HEK293 (cell line): ENCODE measurements at regions not wholly inside any gene's neighbourhood (a gene's known extent, or its start where the extent isn't known, plus 50 kb on each side); places are given as distances from the start of the nearest gene placed in this dataset.

Source experiments
- CTCF ChIA-PET: fragments of 350-600 bp; formaldehyde crosslinking; extraction: SDS; loops from one replicate; lab custom pipeline; 2021; ENCODE audit warnings: antibody characterized with exemption; lab: Yijun Ruan, JAX
- POLR2A ChIA-PET: fragments of 300-600 bp; formaldehyde crosslinking; extraction: SDS; loops from one replicate; lab custom pipeline; 2020; ENCODE audit warnings: antibody characterized with exemption, inconsistent platforms; lab: Yijun Ruan, JAX
- H3K27ac ChIP-seq: fragments of 200-500 bp; sonication (Bioruptor generic); 2 replicates; pipeline ENCODE4 v1.5.1; 2014; ENCODE audit warnings: low read depth, low read length, control low read depth, inconsistent platforms; ENCODE audit errors: extremely low read depth
- H3K36me3 ChIP-seq, 2 experiments: fragments of 200-500 bp in 1 of 2; sonication (Bioruptor generic) in 1 of 2; 1 replicate in 1 of 2; 2 replicates in 1 of 2; pipeline ENCODE4 v1.5.1; 2014 to 2017; ENCODE audit warnings: inconsistent platforms in 2 of 2, low read length in 2 of 2; ENCODE audit not compliant: control insufficient read depth in 2 of 2, insufficient read depth in 1 of 2
- H3K4me1 ChIP-seq: fragments of 200-500 bp; sonication (Bioruptor generic); 2 replicates; pipeline ENCODE4 v1.5.1; 2014; ENCODE audit warnings: mild to moderate bottlenecking, low read length, inconsistent platforms; ENCODE audit not compliant: control insufficient read depth, insufficient read depth
- H3K4me3 ChIP-seq: 2 replicates; pipeline ENCODE4 v1.5.1; 2011; ENCODE audit warnings: low read depth, mild to moderate bottlenecking, control low read depth, low read length, moderate library complexity
- H3K9me3 ChIP-seq: fragments of 200-500 bp; sonication (Bioruptor generic); 2 replicates; pipeline ENCODE4 v1.5.1; 2014; ENCODE audit warnings: low read depth, low read length, inconsistent platforms; ENCODE audit not compliant: control insufficient read depth, insufficient read depth
- ATF2 ChIP-seq: fragments of 450-650 bp; formaldehyde crosslinking; IDR thresholded peaks from 2 replicates; pipeline ENCODE4 v1.5.1; 2016; ENCODE audit warnings: missing biosample characterization, missing genetic modification characterization, low read depth
- EGR2 ChIP-seq: fragments of 450-650 bp; formaldehyde crosslinking; IDR thresholded peaks from 2 replicates; pipeline ENCODE4 v1.5.1; 2016; ENCODE audit warnings: low read depth, missing biosample characterization, missing genetic modification characterization
- GFI1B ChIP-seq: fragments of 450-650 bp; formaldehyde crosslinking; IDR thresholded peaks from 2 replicates; pipeline ENCODE4 v1.5.1; 2016; ENCODE audit warnings: missing biosample characterization, missing genetic modification characterization
- GLIS1 ChIP-seq: fragments of 450-650 bp; formaldehyde crosslinking; IDR thresholded peaks from 2 replicates; pipeline ENCODE4 v1.5.1; 2016; ENCODE audit warnings: missing biosample characterization, missing genetic modification characterization
- HOXC10 ChIP-seq: sonication (generic); formaldehyde crosslinking; IDR thresholded peaks from 2 replicates; pipeline ENCODE4 v1.8.1; 2023; ENCODE audit warnings: mild to moderate bottlenecking, missing genetic modification reagents
- INSM2 ChIP-seq: fragments of 450-650 bp; formaldehyde crosslinking; IDR thresholded peaks from 2 replicates; pipeline ENCODE4 v1.5.1; 2016; ENCODE audit warnings: missing biosample characterization, missing genetic modification characterization
- PRDM10 ChIP-seq: fragments of 450-650 bp; formaldehyde crosslinking; IDR thresholded peaks from 2 replicates; pipeline ENCODE4 v1.5.1; 2016; ENCODE audit warnings: missing biosample characterization, missing genetic modification characterization
- SP3 ChIP-seq: fragments of 450-650 bp; formaldehyde crosslinking; IDR thresholded peaks from 2 replicates; pipeline ENCODE4 v1.5.1; 2016; ENCODE audit warnings: missing biosample characterization, missing genetic modification characterization
- ZBTB11 ChIP-seq: fragments of 450-650 bp; formaldehyde crosslinking; conservative IDR thresholded peaks from 2 replicates; pipeline ENCODE4 v1.5.1; 2016; ENCODE audit warnings: low read depth, missing biosample characterization, missing genetic modification characterization
- ZFP37 ChIP-seq: fragments of 450-650 bp; formaldehyde crosslinking; IDR thresholded peaks from 2 replicates; pipeline ENCODE4 v1.5.1; 2016; ENCODE audit warnings: missing biosample characterization, missing genetic modification characterization
- ZNF133 ChIP-seq: fragments of 450-650 bp; formaldehyde crosslinking; IDR thresholded peaks from 2 replicates; pipeline ENCODE4 v1.5.1; 2016; ENCODE audit warnings: missing biosample characterization, missing genetic modification characterization
- ZNF23 ChIP-seq: fragments of 450-650 bp; formaldehyde crosslinking; IDR thresholded peaks from 2 replicates; pipeline ENCODE4 v1.5.1; 2016; ENCODE audit warnings: missing biosample characterization, missing genetic modification characterization, borderline replicate concordance
- ZNF24 ChIP-seq: fragments of 450-650 bp; formaldehyde crosslinking; IDR thresholded peaks from 2 replicates; pipeline ENCODE4 v1.5.1; 2016; ENCODE audit warnings: missing biosample characterization, missing genetic modification characterization
- ZNF266 ChIP-seq: fragments of 450-650 bp; formaldehyde crosslinking; IDR thresholded peaks from 2 replicates; pipeline ENCODE4 v1.5.1; 2016; ENCODE audit warnings: missing biosample characterization, missing genetic modification characterization, low read depth
- ZNF280D ChIP-seq: fragments of 450-650 bp; formaldehyde crosslinking; IDR thresholded peaks from 2 replicates; pipeline ENCODE4 v1.5.1; 2016; ENCODE audit warnings: missing biosample characterization, missing genetic modification characterization
- ZNF501 ChIP-seq: fragments of 450-650 bp; formaldehyde crosslinking; IDR thresholded peaks from 2 replicates; pipeline ENCODE4 v1.5.1; 2016; ENCODE audit warnings: missing biosample characterization, missing genetic modification characterization
- ZNF660 ChIP-seq: fragments of 450-650 bp; IDR thresholded peaks from 2 replicates; pipeline ENCODE4 v1.5.1; 2018; ENCODE audit warnings: missing biosample characterization, mild to moderate bottlenecking, missing genetic modification characterization
- ZSCAN4 ChIP-seq: fragments of 450-650 bp; formaldehyde crosslinking; IDR thresholded peaks from 2 replicates; pipeline ENCODE4 v1.5.1; 2017; ENCODE audit warnings: missing biosample characterization, missing genetic modification characterization
- ZSCAN5A ChIP-seq: fragments of 450-650 bp; formaldehyde crosslinking; IDR thresholded peaks from 2 replicates; pipeline ENCODE4 v1.5.1; 2016; ENCODE audit warnings: missing biosample characterization, missing genetic modification characterization

GRCh38 chr4:81678801-81679200 lies 207.1 kb upstream of the RASGEF1B start:
- no peak overlapping the region for H3K4me3 ChIP-seq
- no peaks in the 10 kb centered on the region for H3K9me3 ChIP-seq
- H3K4me1 ChIP-seq = no peaks in the 10 kb centered on the region
- H3K27ac ChIP-seq = no peak overlapping the region
- ChIA-PET POLR2A (no interaction called here), CTCF (no interaction called here)
- H3K36me3 ChIP-seq = no peaks in the 10 kb centered on the region
- no peak for TF ChIP-seq ZFP37 (tag by site-specific recombination)
- no peak for TF ChIP-seq ZNF133 (tag by site-specific recombination)
- TF ChIP-seq ZSCAN4 = no peak
- no peak for TF ChIP-seq ZNF501 (tag by site-specific recombination)
- TF ChIP-seq EGR2 (tag by site-specific recombination) = no peak
- TF ChIP-seq GFI1B (tag by site-specific recombination) = no peak
- TF ChIP-seq ZSCAN5A (tag by site-specific recombination) = no peak
- TF ChIP-seq ZBTB11 (tag by site-specific recombination) = no peak
- no peak for TF ChIP-seq ATF2 (tag by site-specific recombination)

- ChIA-PET CTCF (interaction anchor here (1.6 to 3.0 kb wide), 2 partner anchors 11 to 13 kb away, joined by 3 to 7 read pairs; no protein-coding TSS in a partner anchor), POLR2A (no interaction called here)
- no peaks in the 10 kb centered on the region for H3K9me3 ChIP-seq
- H3K27ac ChIP-seq = no peak overlapping the region
- H3K4me3 ChIP-seq = no peak overlapping the region
- H3K36me3 ChIP-seq = no peaks in the 10 kb centered on the region
- H3K4me1 ChIP-seq = no peaks in the 10 kb centered on the region
- TF ChIP-seq ZNF23 (tag by site-specific recombination) (no peak), ZNF24 (tag by site-specific recombination) (no peak), ZNF266 (tag by site-specific recombination) (no peak), INSM2 (tag by site-specific recombination) (no peak), ZNF280D (no peak), HOXC10 (CRISPR knock-in tag) (no peak), SP3 (tag by site-specific recombination) (no peak), PRDM10 (no peak), ZNF660 (tag by site-specific recombination) (no peak), GLIS1 (tag by site-specific recombination) (no peak)
Observed at GRCh38 chr4:81676537-81676936, 204.8 kb upstream of the RASGEF1B start.
